COLO668 (cell line): ENCODE measurements at regions not wholly inside any gene's neighbourhood (a gene's known extent, or its start where the extent isn't known, plus 50 kb on each side); places are given as distances from the start of the nearest gene placed in this dataset.

Experiments
- DNase-seq: peaks from one replicate; lab custom pipeline; 2025; ENCODE audit not compliant: unreplicated experiment; lab: John Stamatoyannopoulos, UW

DNA sequence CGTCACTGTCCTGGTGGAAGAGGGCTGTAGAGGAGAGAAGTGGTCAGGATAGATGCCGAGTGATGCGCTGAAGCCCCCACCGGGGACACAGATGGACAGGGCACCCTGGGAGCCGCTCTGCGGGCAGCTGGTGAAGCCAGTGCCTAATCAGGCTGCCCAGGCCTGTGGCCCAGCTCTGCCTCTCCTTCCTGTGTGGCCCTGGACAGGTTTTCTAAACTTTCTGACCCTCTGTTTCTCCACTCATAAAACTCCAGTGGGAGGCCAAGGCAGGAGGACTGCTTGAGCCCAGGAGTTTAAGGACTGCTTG is 86.1 kb downstream of the C5orf15 start:
- no peak for DNase-seq

DNA sequence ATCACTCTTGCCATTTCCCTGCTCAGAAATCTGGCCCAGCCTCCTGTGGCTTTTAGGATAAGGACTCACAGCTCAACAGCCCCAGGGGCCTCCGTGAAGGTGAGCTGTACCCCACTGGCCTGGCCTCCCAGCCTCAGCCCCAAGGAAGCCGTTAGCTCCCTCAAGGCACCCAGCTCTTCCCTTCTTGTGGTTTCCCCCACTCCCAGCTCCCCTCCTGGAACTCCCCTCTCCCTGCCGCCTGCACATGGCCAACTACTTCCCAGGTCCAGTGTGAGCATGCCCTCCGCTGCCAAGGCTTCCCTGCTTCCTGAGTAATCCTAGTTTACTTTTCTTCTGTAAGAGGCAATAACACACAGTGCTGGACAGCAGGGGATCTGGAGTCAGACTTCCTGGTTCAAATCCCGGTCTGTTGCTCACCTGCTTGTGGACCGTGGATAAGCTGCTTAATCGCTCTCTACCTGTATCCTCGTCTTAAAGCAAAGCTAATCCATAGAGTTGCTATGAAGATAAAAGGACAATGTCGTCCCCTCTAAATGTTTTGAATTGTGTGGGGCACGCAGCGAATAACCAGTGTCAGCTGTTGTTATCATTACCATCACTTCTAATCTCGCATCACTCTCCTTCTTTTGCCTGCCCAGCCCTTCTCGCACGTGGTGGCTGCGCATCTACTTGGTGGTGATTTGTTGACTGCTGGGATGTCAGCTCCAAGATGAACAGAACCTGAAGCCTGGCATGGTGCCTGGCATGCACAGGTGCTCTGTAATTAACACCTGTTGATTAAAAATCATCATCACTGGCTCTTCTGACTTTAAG is 86.6 kb downstream of the C5orf15 start:
- no peak for DNase-seq

DNA sequence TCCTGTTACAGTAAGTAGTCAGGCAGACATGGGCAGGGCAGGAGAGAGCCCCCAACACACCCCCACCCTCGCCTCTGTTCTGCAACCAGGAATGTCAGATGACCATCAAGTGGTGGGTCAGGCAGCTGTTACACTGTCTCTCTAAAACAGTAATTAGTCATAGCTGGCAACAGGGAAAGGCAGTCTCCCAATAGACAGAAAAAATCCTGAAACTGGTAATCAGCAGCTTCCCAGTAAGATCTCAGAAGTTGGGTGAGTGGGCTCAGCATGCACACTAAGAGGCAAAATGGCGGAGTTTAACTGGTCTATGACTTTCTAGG is 90.2 kb downstream of the C5orf15 start:
- DNase-seq, result no peak

- DNase-seq, result no peak
Measured at GRCh38 chr5:133877351-133878235, 90.8 kb downstream of the C5orf15 start.

DNA sequence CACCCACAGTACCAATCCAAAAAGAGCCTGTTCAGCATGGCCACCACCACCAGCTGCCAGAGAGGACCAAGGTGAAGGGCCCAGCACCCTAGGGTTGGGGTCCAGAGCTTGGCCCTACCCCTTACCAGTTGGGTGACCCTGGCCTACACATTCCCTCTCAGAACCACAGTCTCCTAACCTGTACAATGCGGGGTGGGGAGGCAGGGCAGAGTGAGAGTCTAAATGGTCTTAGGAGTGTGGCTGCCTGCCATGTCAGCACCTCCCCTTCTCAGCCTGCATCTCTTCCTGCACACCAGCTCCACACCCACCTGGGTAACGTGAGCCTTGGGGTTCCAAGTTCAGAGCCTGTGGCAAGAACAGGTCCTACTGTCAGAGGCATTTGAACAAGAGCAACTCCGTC is 92.2 kb downstream of the C5orf15 start:
- no peak for DNase-seq

DNA sequence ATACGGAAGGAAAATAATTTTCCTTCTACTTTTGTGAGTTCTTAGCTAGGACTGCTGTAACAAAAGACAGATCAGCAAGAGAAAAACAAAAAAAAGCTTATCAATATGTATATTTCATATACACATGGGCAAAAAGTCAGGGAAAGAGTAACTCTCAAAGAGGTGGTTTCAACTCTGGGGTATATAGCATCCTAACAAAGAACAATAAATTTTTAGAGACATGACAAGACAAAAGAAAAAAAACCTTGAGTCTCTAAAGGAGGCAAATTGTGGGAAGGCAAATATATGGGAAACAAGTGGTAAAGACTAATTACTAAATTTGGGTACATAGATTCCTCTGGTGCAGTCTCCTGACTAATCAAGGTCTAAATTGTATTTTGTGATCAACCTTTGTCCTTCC is 93.2 kb downstream of the C5orf15 start:
- no peak for DNase-seq

GRCh38 chr5:133873449-133873848 is 95.0 kb downstream of the C5orf15 start:
- no peak for DNase-seq

GRCh38 chr5:133870661-133871060 is 97.8 kb downstream of the C5orf15 start:
- no peak for DNase-seq

- DNase-seq, result no peak
Measured at GRCh38 chr5:133869519-133870335, 98.7 kb downstream of the C5orf15 start.

DNA sequence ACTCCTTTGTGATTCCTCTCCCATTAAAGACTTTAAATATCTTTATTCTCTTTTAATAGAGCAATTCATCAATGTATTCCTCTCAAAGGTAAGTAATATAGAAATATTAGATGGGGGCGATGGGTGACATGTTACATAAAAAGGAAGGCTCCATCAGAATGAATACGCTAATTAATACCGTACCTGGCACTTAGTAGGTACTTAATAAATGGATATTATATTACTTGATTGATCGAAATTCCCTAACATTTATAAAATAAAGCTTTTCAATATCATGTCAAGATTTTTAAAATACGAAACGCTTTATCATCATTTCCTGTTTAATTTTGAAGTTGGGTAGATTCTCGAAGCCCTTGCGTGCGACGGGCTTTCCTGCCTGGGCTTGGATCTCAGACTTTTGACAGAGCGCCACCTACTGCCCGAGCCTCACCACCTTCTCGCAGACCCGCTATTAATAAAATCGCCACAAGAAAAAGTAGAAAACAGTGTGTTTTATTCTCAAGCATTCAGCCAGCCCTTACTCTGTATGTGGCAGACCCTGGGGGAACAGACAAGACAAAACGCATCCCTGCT is 99.4 kb downstream of the C5orf15 start:
- peak; percentile 48 for DNase-seq

GRCh38 chr5:133867851-133868545 is 100.4 kb downstream of the C5orf15 start:
- no peak for DNase-seq

DNA sequence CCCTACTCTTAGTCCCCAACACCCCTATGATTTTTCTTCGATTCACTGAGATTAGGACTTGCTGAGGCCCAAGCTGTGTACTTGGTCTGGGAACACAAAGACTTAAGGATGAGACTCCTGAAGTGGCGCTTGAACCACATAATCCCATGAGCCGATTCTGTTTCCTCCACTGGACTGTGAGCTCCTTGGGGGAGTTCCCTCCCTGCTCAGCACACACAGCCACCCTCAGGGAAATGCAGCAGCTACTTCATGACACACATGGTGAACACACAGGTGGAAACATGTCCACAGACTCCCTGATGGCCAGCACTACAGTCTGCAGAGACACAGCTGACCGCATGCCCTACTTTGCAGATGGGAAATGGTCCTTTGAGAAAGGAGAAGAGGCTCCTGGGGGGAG is 101.1 kb downstream of the C5orf15 start:
- DNase-seq, result no peak

- DNase-seq, result no peak
Measured at GRCh38 chr5:133866903-133867245, 101.6 kb downstream of the C5orf15 start.

DNA sequence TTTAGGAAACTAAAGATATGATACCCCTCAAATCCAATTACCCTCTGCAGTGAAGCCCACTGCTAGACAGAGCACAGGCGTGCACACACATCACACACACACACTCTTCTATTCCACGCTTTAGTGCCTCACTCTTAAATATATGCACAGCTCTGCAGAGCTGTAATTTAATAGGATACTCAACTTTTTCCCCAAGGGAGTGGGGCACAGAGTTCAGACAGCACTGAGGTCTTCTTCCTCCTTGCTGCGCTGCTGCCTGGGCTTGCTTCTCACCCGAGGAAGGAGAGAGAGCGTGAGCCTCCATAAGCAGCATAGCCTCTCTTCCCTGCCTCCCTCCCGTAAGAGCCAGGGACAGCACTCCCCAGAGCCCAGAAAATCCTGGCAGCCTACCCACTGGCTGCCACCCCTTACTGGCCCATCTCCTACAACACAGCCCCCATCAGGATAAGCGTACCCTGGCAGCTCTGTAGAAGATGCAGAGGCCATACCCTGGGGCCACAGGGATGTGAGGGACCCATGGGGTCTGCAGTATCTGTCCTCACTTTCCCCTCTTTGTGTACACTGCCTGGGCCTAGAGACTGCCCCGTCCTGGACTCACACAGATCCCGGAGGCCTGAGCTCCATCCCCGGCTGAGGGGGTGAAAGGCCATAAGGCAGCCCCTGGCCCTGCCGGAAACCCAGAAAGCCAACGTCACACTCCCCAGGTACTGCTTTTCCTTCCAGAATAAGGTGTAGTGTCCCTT is 102.1 kb downstream of the C5orf15 start:
- DNase-seq, result no peak

DNA sequence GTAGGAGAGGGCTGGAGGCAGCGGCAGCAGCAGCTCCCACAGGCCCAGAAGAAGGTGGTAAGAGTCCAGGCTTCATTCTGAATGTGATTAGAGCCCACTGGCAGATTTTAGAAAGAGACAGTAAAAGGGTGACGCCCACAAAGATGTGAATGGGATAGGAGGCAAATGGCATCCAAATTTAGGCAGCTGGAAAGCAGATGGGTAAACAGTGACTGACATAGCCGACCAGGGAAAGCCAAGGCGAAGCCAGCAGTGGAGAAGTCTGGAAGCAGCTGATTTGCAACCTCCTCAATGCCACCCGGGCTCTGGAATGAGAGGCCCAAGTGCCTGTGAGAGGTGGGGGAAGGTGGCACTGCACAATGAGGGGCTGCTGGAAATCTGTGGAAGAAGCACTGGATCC is 103.3 kb downstream of the C5orf15 start:
- no peak for DNase-seq

DNA sequence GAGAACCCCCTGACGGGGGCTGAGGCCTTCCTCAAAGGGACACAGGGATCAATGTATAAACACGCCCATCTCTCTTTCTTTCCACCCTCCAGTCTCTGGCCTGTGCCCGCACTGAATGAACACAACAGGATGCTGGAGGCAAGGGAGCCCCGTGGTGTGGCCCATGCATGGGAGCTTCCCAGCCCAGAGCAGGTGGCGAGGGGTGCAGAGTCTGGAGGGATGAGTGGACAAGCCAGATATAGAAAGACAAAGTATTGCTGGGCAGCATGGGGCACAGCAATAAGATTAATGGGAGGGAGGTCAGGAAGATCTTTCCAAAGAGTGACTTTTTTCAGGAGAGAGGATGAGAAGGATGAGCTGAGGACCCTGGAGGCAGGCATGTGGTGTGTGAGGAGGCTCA is 103.7 kb downstream of the C5orf15 start:
- no peak for DNase-seq

- no peak for DNase-seq
Measured at GRCh38 chr5:133863857-133864585, 104.4 kb downstream of the C5orf15 start.

- DNase-seq, result no peak
Measured at GRCh38 chr5:133861161-133861737, 107.2 kb downstream of the C5orf15 start.

DNA sequence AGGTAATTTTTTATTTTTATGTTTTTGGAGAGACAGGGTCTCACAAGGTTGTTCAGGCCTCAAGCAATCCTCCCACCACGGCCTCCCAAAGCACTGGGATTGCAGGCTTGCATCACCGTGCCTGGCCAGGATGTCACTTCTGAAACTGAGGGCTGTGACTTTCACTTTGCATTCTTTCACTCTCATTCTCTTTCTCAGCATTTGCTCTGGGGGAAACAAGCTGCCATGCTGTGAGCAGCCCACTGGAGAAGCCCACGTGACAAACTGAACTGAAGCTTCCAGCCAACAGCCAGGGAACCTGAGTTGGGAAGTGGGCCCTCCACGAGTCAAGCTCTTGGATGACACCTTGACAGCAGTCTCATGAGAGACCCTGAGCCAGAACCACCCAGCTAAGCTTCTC is 109.4 kb downstream of the C5orf15 start:
- DNase-seq, result no peak
